Motor neuron (in vitro differentiated cells): ENCODE measurements at regions not wholly inside any gene's neighbourhood (a gene's known extent, or its start where the extent isn't known, plus 50 kb on each side); places are given as distances from the start of the nearest gene placed in this dataset.

Source experiments
- ATAC-seq, 8 experiments: fragments of 200-7000 bp; cut with Tn5 transposase; replicated peaks in 6 of 8; 2 replicates each; pipeline ENCODE4 v1.8.0; 2021; ENCODE audit warnings: mild to moderate bottlenecking in 8 of 8, moderate library complexity in 8 of 8
- H3K27ac ChIP-seq, 2 donors: fragments of 250-450 bp; sonication (Bioruptor Pico); 2 replicates each; pipeline ENCODE4 v1.9.0; 2021; ENCODE audit warnings: antibody characterized with exemption in 2 of 2, mild to moderate bottlenecking in 2 of 2, moderate library complexity in 1 of 2
- H3K4me1 ChIP-seq, 2 donors: fragments of 250-450 bp; sonication (Bioruptor Pico); replicated peaks in 1 of 2; 2 replicates each; pipeline ENCODE4 v1.6.1; 2021; ENCODE audit warnings: antibody characterized with exemption in 2 of 2, mild to moderate bottlenecking in 2 of 2, moderate library complexity in 1 of 2
- H3K4me3 ChIP-seq, 5 donors: fragments of 250-450 bp; sonication (Bioruptor Pico); 2 replicates each; pipeline ENCODE4 v1.9.0; 2021; ENCODE audit warnings: antibody characterized with exemption in 5 of 5, mild to moderate bottlenecking in 5 of 5, moderate library complexity in 4 of 5
- WGBS, 10 experiments: fragments of 450-650 bp; shearing (Covaris generic); methylation state at CpG; one replicate each; pipeline ENCODE4 v1.0.0; 2022; 5-methylcytosine and 5-hydroxymethylcytosine counted together
- in situ Hi-C, 9 experiments: fragments of 400-800 bp; cut with MboI; loops; one replicate each; pipeline ENCODE4 v1.15.0; 2021; ENCODE audit warnings: low sequenced_read_pairs in 9 of 9, low pct_unique_long_range_greater_than_20kb in 2 of 9; ENCODE audit not compliant: unreplicated experiment in 9 of 9

DNA sequence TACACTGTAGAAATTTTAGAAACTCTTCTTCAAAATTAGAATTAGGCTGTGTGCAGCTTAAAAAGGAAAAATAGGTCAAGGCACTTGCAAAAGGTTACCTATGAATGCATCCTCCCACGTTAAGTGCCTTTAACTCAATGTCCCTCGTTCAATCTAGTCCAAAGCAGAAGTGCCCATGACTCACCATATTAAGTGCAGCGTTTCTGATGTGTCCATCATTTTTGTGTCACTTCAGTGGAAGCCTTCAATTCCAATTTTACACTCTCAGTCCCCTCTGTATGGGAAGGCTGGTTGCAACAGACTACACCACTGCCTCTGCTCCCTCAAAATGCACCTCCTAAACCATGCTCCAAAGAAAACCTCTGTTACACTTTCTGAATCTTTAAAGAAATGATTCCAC lies 53.4 kb downstream of the FOXB1 start:
- Histone ChIP-seq H3K27ac (no peak overlapping the region), H3K4me1 (no peaks in the 10 kb centered on the region), H3K4me3 (no peak overlapping the region)
- peak in 4 of 8 experiments; percentile 63 to 88 (median 68) for ATAC-seq
- WGBS, 10 experiments: 0 to 91% (median 50%) methylated on average over 1 to 3 of the region's 3 CpGs
- in situ Hi-C loops: no loop called here

DNA sequence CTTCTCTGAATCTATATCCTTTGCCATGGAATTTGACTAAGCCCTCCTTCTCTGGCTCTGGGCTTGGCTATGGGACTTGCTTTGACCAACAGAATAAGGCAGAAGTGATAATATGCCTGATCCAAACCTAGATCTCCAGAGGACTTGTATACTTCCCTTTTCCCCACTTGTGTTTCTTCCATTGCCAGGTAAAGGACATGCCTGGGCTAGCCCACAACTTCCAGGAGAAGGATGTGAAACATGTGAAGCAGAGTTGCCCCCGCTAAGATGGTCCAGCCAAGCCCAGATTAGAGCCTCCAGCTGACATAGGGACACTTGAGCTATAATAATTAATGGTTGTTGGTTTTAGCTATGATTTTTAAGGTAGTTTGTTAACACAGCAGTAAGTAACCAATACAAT lies 55.1 kb downstream of the FOXB1 start:
- Histone ChIP-seq H3K4me3 (no peak overlapping the region), H3K4me1 (no peaks in the 10 kb centered on the region), H3K27ac (no peak overlapping the region)
- WGBS, 10 experiments: 83 to 88% (median 88%) methylated on average over 1 of the region's 1 CpG; no CpG with 5 or more reads in 7 of the 10 experiments
- in situ Hi-C loops: no loop called here
- ATAC-seq: no peak

DNA sequence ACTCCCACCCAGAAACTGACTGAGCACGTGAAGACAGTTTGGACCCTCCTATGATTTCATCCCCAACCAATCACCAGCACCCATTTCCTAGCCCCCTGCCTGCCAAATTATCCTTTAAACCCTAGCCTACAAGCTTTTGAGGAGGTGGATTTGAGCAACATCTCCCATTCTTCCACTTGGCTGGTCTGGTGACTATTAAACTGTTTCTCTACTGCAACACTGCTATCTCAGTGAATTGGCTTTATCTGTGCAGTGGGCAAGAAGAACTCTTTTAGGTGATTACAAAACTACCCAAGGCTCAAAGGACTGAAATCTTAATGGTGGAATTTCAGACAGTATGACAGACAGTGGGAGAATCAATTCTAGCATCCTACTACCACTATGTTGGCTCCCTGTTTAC lies 57.6 kb downstream of the FOXB1 start:
- in situ Hi-C loops: no loop called here
- 0 to 86% (median 30%) methylated on average over 1 of the region's 1 CpG; no CpG with 5 or more reads in 6 of the 10 experiments for WGBS, 10 experiments
- Histone ChIP-seq H3K4me3 (no peak overlapping the region), H3K4me1 (no peaks in the 10 kb centered on the region), H3K27ac (no peak overlapping the region)
- ATAC-seq: no peak

DNA sequence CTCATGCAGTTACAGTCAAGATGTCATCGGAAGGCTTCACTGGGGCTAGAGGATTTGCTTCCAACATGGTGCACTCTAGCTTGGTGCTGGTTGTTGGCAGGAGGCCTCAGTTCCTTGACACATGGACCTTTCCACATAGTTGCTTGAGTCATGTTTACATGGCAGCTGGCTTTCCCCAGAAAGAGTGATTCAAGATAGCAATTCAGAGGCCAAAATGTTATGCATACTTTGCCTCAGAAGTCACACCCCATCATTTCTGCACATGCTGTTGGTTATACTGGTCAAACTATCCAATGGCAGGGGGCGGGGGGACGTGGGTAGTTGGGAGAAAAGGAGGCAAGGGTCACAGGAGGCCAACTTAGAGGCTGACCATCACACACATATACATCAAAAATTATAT lies 58.7 kb downstream of the FOXB1 start:
- ATAC-seq: peak in 2 of 8 experiments; percentile 57 to 59
- 27 to 100% (median 86%) methylated on average over 1 to 3 of the region's 3 CpGs; no CpG with 5 or more reads in 5 of the 10 experiments for WGBS, 10 experiments
- Histone ChIP-seq H3K4me3 (no peak overlapping the region), H3K27ac (no peak overlapping the region), H3K4me1 (no peaks in the 10 kb centered on the region)
- in situ Hi-C loops: no loop called here

DNA sequence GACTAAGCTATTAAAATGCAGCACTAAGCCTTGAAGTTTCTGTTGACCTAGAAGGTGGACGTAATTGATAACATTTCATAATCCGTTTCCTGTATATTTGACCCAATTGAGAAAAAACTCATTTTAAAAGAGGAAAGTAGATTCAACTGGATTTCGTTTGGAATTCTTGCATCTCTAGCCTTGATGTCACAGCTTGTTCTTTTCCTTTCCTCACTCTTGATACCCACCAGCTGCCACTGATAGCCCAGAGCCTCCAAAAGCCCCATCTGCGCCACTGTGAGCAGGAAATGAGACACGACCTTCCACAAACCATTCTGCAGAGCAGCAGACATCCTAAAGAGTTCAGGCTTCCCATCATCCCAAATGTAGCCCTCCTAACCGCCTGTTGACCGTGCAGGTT lies 61.8 kb downstream of the FOXB1 start:
- H3K4me1 ChIP-seq: peaks cover 2 to 3% of the 10 kb centered on the region in 2 donors
- no peak overlapping the region for H3K27ac ChIP-seq
- H3K4me3 ChIP-seq: no peak overlapping the region
- in situ Hi-C loops: no loop called here
- 8 to 100% (median 73%) methylated on average over 1 to 6 of the region's 7 CpGs; no CpG with 5 or more reads in 1 of the 10 experiments for WGBS, 10 experiments
- no peak for ATAC-seq

DNA sequence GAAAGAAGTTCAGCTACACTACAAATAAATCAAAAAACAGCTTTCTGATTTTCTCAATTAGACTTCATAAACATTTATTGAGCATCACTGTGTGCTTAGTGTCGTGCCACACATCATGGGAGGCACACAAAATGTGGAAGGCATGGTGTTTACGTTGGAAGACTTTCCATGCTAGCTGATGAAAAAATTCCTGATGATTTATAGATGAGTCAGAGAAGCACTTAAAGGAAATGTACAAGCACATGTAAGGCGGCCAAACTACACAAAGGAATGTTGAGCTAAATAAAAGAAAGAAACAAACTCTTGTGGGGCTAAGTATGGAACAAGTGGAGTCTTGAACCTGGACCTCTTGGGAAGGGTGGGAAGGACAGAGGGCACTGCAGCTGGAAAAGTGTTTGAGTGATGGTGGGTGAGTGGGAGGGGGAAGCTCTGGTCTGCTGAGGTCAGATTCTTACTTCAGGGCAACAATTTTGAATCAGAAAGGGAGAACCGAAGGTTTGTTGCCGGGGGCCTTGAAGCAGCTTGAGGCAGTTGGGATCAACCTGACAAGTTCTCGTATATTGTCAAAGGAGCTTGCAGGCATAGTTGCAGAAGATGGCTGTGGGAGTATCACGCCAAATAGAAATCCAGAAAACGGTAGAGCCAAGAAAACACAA lies 66.9 kb downstream of the FOXB1 start:
- Histone ChIP-seq H3K4me1 (peaks cover 42 to 47% of the 10 kb centered on the region in 2 donors), H3K27ac (no peak overlapping the region), H3K4me3 (no peak overlapping the region)
- in situ Hi-C loops: no loop called here
- peak in 3 of 8 experiments; percentile 19 to 62 (median 27) for ATAC-seq
- WGBS, 10 experiments: 38 to 83% (median 52%) methylated on average over 2 to 8 of the region's 8 CpGs

DNA sequence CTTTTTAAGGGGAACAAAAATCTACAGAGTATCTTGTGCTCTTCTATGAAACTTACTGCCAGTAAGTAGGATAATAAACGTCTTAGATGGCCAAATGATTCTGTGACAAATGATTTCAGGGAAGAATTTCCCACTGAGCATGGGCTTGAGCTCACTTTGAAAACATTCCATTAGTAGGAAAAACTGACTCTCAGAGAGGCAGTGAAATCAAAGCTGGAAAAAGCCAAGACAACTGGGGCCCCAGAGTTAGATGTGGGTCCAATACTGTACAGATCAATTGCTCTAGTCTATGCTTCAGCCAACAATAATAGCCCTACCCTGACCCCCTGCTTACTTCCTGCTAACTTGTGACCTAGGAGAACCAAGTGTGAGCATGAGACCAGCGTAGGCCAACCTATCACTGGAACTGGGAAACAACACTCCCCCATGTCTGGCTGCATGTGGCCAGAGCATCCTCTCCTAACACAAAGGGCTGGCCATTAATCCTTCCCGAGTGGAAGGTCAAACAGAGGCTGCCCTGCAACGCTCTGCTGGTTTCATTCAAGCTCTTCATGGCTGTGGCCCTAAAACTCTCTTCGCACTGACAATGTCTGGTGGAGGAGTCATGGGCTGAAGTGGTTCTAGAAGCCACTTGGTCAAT lies 68.8 kb downstream of the FOXB1 start:
- in situ Hi-C loops: no loop called here
- peak in 3 of 8 experiments; percentile 12 to 29 (median 13) for ATAC-seq
- Histone ChIP-seq H3K27ac (no peak overlapping the region), H3K4me3 (no peak overlapping the region), H3K4me1 (peaks cover 62 to 67% of the 10 kb centered on the region in 2 donors)
- 0 to 61% (median 22%) methylated on average over 1 to 5 of the region's 5 CpGs; no CpG with 5 or more reads in 2 of the 10 experiments for WGBS, 10 experiments

DNA sequence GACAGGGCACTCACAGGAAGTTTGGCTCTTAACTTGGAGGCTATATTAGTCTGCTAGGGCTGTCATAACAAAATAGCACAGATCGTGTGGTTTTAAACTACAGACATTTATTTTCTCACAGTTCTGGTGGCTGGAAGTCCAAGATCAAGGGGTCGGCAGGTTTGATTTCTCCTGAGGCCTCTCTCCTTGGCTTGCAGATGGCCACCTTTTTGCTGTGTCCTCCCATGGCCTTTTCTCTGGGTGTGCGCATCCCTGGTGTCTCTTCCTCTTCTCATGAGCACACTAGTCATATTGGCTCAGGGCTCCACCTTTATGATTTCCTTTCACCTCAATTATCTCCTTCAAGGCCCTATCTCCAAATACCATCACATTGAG lies 69.3 kb downstream of the FOXB1 start:
- Histone ChIP-seq H3K4me3 (no peak overlapping the region), H3K27ac (no peak overlapping the region), H3K4me1 (peaks cover 67 to 72% of the 10 kb centered on the region in 2 donors)
- 50 to 100% (median 78%) methylated on average over 1 to 3 of the region's 3 CpGs; no CpG with 5 or more reads in 1 of the 10 experiments for WGBS, 10 experiments
- no peak for ATAC-seq
- in situ Hi-C loops: no loop called here

DNA sequence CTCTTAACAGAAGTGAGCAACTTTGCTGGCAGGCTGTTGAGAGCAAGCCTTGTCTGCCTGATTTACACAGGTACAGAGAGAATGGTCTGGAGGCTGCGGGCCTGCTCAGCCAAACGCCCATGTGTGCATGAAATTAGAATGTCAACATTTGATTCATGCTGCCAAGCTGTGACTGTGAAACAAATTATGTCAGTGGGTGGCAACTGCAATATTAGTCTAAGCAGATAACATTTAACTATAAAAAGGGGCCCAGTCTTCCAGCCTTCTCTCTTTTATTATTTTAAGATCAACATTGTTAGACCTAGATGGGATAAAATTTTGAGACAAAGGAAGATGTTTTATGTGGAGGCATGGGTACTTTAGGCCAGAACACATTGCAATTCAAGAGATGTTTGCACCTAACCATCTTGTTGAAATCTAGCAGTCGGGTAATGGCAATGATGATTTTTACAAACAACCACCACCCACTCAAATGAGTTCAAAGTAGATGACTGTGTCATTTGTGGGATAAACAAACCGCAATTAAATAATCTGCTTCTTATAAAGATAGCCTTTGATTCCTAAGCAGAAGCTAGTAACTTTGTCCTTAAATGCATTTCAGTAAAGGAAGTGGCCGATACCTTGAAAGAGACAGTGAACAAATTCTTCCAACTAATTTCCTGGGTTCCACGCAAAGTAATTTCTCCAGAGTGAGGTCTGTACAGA lies 70.2 kb downstream of the FOXB1 start:
- no peak overlapping the region for H3K4me3 ChIP-seq
- 7 to 90% (median 43%) methylated on average over 2 to 5 of the region's 6 CpGs for WGBS, 10 experiments
- peak; percentile 32 to 86 (median 78) for ATAC-seq
- in situ Hi-C loops: no loop called here
- H3K4me1 ChIP-seq: peaks cover 74 to 81% of the 10 kb centered on the region in 2 donors
- H3K27ac ChIP-seq: no peak overlapping the region

DNA sequence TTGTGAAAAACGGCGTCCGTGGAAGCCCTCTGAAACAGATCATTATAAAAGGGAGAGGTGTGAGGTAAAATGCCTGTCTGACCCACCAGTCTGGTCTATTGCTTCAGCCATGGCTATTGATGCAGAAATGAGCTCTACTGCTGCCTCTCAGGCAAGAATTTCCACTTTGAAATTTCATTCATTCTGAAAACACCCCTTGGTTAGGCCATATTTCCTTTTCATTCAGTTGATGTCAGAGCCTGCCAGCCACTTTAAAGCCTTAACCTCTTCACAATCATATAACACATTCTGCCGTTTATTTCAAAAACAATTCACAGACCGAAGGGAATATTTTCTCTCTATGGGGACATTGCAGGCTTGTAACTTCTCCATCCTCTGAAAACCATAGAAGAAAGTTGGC lies 71.9 kb downstream of the FOXB1 start:
- no peak for ATAC-seq
- 0 to 95% (median 25%) methylated on average over 2 to 5 of the region's 5 CpGs for WGBS, 10 experiments
- in situ Hi-C loops: no loop called here
- Histone ChIP-seq H3K4me1 (peaks cover 72 to 80% of the 10 kb centered on the region in 2 donors), H3K4me3 (no peak overlapping the region), H3K27ac (peak overlapping the region; percentile 27 to 36)

DNA sequence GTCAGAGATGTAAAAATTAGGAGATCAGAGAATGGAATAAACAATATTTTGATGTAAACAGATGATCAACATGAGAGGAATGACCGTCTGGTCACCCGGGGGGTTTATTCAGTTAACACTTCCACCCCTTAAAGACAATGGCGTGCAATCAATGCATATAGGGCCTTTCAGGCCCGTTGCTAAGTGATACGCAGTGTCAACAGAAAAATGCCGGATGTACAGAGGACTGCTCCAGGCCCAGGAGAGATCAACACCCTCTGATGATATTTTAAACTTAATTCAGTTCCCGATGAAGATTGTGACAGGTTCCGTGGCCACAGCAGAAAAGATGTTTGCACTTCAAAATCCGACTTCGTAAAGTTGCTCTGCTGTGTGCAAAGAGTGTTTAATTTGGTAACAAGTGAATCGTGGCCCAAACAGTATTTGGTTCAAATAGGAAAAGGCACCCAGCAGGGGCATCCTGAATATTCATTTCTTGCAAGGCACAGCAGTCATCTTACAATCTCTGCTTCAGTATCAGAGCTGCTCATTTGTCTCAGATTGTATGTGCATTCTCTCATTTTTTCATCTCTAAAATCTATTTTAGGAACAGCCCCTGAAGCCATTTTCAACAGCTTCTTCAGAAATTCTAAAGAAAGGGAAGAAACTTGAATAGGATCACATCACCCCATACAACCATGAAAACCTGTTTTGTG lies 72.6 kb downstream of the FOXB1 start:
- ATAC-seq: peak; percentile 33 to 87 (median 74)
- Histone ChIP-seq H3K27ac (peak overlapping the region; percentile 27 to 36), H3K4me1 (peaks cover 69 to 76% of the 10 kb centered on the region in 2 donors), H3K4me3 (no peak overlapping the region)
- 5 to 72% (median 10%) methylated on average over 2 to 9 of the region's 11 CpGs; no CpG with 5 or more reads in 1 of the 10 experiments for WGBS, 10 experiments
- in situ Hi-C loops: no loop called here

DNA sequence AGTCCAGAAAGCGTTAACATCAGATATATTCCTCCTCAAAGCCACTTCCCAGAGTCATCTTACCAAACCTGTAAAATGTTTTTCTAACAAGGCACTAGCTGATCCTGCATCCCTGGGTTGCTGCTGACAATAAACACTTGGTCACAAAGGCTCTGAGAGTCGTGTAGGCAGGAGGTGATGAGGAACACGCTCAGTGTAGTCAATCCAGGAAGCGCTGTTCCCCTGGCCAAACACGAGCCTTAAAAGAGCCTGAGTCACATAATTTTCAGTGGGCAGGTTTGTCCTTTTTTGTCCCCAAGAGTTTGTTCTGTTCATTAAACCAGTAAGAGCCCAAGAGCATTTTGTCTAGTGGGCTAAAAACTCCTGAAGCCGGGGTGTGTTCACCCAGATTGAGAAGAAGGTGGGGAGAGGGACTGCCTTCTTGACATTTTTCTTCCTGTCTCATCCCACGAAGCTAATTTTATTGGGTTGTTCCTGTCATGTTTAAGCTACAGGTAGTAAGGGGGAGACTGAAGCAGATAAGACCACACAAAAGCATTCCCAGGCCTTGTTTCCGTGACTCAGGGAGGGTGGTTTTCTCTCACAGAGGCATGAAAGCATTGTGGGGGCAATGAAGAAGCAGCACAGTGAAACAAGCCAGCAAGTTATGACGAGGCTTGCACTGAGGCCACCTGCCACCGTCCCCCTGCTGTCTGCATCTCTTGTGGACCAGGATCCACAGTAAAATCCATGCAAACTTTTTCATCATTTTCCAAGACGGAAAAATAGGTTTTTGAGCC lies 73.7 kb downstream of the FOXB1 start:
- in situ Hi-C loops: no loop called here
- peaks cover 65 to 68% of the 10 kb centered on the region in 2 donors for H3K4me1 ChIP-seq
- WGBS, 10 experiments: 29 to 63% (median 47%) methylated on average over 2 to 7 of the region's 11 CpGs
- H3K27ac ChIP-seq: peak overlapping the region; percentile 9 to 42
- no peak overlapping the region for H3K4me3 ChIP-seq
- peak in 2 of 8 experiments; percentile 25 to 42 for ATAC-seq
